Body of pancreas (tissue), 4 donors: ENCODE measurements at regions not wholly inside any gene's neighbourhood (a gene's known extent, or its start where the extent isn't known, plus 50 kb on each side); places are given as distances from the start of the nearest gene placed in this dataset.
A peak's percentile ranks its signal among the peaks of the same experiment; 100 is the strongest.
"Not testable (repeated sequence)": the region's sequence is repeated elsewhere in the genome, so short reads cannot be mapped to it uniquely, and the experiment has no call there.

Experiments
- ATAC-seq: fragments of 150-250 bp; one replicate; pipeline ENCODE4 v1.9.1; 2016
- DNase-seq, 4 donors: peaks; one replicate each; pipeline ENCODE4 v3.0.0-alpha.2; 2019
- H3K27ac ChIP-seq, 4 donors: fragments of 200-600 bp; sonication (generic); 1 replicate in 3 of 4; 2 replicates in 1 of 4; pipeline versions ENCODE4 v1.5.1 to v1.6.1; 2016 to 2019; ENCODE audit warnings: mild to moderate bottlenecking in 1 of 4, mixed read lengths in 1 of 4, moderate library complexity in 1 of 4
- H3K27me3 ChIP-seq, 2 donors: fragments of 200-600 bp; sonication (generic); one replicate each; pipeline ENCODE4 v1.6.0; 2016; ENCODE audit warnings: mild to moderate bottlenecking in 1 of 2
- H3K36me3 ChIP-seq, 2 donors: fragments of 200-600 bp; sonication (generic); replicated peaks in 1 of 2; 2 replicates each; pipeline ENCODE4 v1.5.1; 2016; ENCODE audit warnings: low read depth in 2 of 2; ENCODE audit not compliant: insufficient read depth in 1 of 2
- H3K4me1 ChIP-seq: fragments of 200-600 bp; sonication (generic); one replicate; pipeline ENCODE4 v1.6.0; 2016
- H3K4me3 ChIP-seq, 2 donors: fragments of 200-600 bp; sonication (generic); 1 replicate in 1 of 2; 2 replicates in 1 of 2; pipeline ENCODE4 v1.5.1; 2016 to 2019
- H3K9me3 ChIP-seq, 3 donors: fragments of 200-600 bp; sonication (generic); 1 replicate in 2 of 3; 2 replicates in 1 of 3; pipeline ENCODE4 v1.5.1; 2016
- POLR2A ChIP-seq, 3 donors: fragments of 450-650 bp; IDR thresholded peaks; one replicate each; pipeline ENCODE4 v1.6.1; 2016; ENCODE audit warnings: antibody characterized with exemption in 3 of 3, mild to moderate bottlenecking in 2 of 3
- WGBS, 2 donors: methylation state at CpG; one replicate each; pipeline ENCODE4 v1.1.5; 2017; 5-methylcytosine and 5-hydroxymethylcytosine counted together
- intact Hi-C: fragments of 100-400 bp; cut with DNase I; formaldehyde crosslinking; loops from one replicate; pipeline ENCODE4 v1.15.1; 2023
- TF ChIP-seq, protein P1 (sequence below), 7 experiments: fragments of 450-650 bp in 4 of 7; fragments of 200-600 bp in 3 of 7; sonication (generic) in 3 of 7; IDR thresholded peaks; one replicate each; pipeline ENCODE4 v1.5.1; 2016 to 2019; ENCODE audit warnings: antibody characterized with exemption in 7 of 7

GRCh38 chr6:58047865-58048264, 730.4 kb downstream of the PRIM2 start:
- H3K9me3 ChIP-seq, H3K4me1 ChIP-seq, DNase-seq, H3K36me3 ChIP-seq, H3K4me3 ChIP-seq, intact Hi-C loops, ATAC-seq, H3K27me3 ChIP-seq, H3K27ac ChIP-seq: not testable (repeated sequence)
- WGBS, 2 donors = 25 to 38% methylated on average over 2 of the region's 2 CpGs

GRCh38 chr6:58055465-58056176, 738.2 kb downstream of the PRIM2 start:
- H3K4me1 ChIP-seq, ATAC-seq, H3K36me3 ChIP-seq, H3K27me3 ChIP-seq, intact Hi-C loops, H3K27ac ChIP-seq, H3K9me3 ChIP-seq, H3K4me3 ChIP-seq, DNase-seq: not testable (repeated sequence)
- WGBS, 2 donors = 49 to 69% methylated on average over 5 of the region's 6 CpGs

GRCh38 chr6:58059701-58060100, 742.3 kb downstream of the PRIM2 start:
- DNase-seq, intact Hi-C loops, H3K4me1 ChIP-seq, H3K4me3 ChIP-seq, H3K27me3 ChIP-seq, H3K9me3 ChIP-seq, H3K27ac ChIP-seq, H3K36me3 ChIP-seq: not testable (repeated sequence)
- ATAC-seq = peak; percentile 15
- 21 to 22% methylated on average over 1 of the region's 1 CpG for WGBS, 2 donors

GRCh38 chr6:58063542-58063941, 746.1 kb downstream of the PRIM2 start:
- intact Hi-C loops, H3K27ac ChIP-seq, H3K9me3 ChIP-seq, H3K4me1 ChIP-seq, H3K27me3 ChIP-seq, H3K4me3 ChIP-seq, DNase-seq, ATAC-seq, H3K36me3 ChIP-seq: not testable (repeated sequence)
- 50 to 93% methylated on average over 1 of the region's 1 CpG for WGBS, 2 donors

- DNase-seq, ATAC-seq, intact Hi-C loops, H3K27ac ChIP-seq, H3K9me3 ChIP-seq, H3K4me3 ChIP-seq, H3K4me1 ChIP-seq, H3K27me3 ChIP-seq, H3K36me3 ChIP-seq: not testable (repeated sequence)
- 10 to 13% methylated on average over 1 of the region's 1 CpG for WGBS, 2 donors
These were observed 750.6 kb downstream of the PRIM2 start for GRCh38 chr6:58067867-58068548.

DNA sequence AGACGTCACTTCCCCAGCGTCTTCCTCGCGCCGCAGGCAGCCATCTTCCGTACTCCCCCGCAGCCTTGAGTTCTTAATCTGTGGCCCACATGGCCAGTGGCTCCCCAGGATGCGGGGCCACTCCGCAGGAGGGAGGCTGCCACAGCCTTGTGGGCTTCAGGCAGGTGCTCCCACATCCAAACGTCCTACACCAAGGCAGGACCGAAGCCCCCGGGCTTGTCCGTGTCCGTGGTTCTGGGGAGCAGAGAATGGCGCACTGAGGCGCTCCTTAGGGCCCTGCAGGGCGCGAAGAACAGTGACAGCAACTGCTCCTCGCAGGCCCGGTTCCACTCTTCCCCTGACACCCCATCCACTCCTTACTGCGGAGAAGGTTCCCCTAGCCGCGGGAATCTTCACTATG, 755.8 kb downstream of the PRIM2 start:
- ATAC-seq = no peak
- DNase-seq = no peak
- no peaks in the 10 kb centered on the region for H3K9me3 ChIP-seq
- WGBS, 2 donors = 78 to 83% methylated on average over 23 of the region's 23 CpGs
- no peaks in the 10 kb centered on the region for H3K36me3 ChIP-seq
- no peaks in the 10 kb centered on the region for H3K27me3 ChIP-seq
- no peaks in the 10 kb centered on the region for H3K4me1 ChIP-seq
- intact Hi-C loops = no loop called here
- H3K27ac ChIP-seq = no peak overlapping the region
- H3K4me3 ChIP-seq = no peak overlapping the region
- TF ChIP-seq, protein P1, sequence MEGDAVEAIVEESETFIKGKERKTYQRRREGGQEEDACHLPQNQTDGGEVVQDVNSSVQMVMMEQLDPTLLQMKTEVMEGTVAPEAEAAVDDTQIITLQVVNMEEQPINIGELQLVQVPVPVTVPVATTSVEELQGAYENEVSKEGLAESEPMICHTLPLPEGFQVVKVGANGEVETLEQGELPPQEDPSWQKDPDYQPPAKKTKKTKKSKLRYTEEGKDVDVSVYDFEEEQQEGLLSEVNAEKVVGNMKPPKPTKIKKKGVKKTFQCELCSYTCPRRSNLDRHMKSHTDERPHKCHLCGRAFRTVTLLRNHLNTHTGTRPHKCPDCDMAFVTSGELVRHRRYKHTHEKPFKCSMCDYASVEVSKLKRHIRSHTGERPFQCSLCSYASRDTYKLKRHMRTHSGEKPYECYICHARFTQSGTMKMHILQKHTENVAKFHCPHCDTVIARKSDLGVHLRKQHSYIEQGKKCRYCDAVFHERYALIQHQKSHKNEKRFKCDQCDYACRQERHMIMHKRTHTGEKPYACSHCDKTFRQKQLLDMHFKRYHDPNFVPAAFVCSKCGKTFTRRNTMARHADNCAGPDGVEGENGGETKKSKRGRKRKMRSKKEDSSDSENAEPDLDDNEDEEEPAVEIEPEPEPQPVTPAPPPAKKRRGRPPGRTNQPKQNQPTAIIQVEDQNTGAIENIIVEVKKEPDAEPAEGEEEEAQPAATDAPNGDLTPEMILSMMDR (IDR thresholded peaks at IDR 0.05) = no peak
- no peak for TF ChIP-seq POLR2A (IDR thresholded peaks at IDR 0.05)

- H3K9me3 ChIP-seq, H3K27ac ChIP-seq, H3K4me1 ChIP-seq, H3K4me3 ChIP-seq, H3K36me3 ChIP-seq, intact Hi-C loops, H3K27me3 ChIP-seq, ATAC-seq, DNase-seq: not testable (repeated sequence)
- WGBS, 2 donors = 0 to 12% methylated on average over 2 of the region's 2 CpGs
These were observed 772.6 kb downstream of the PRIM2 start for GRCh38 chr6:58090067-58090466.

DNA sequence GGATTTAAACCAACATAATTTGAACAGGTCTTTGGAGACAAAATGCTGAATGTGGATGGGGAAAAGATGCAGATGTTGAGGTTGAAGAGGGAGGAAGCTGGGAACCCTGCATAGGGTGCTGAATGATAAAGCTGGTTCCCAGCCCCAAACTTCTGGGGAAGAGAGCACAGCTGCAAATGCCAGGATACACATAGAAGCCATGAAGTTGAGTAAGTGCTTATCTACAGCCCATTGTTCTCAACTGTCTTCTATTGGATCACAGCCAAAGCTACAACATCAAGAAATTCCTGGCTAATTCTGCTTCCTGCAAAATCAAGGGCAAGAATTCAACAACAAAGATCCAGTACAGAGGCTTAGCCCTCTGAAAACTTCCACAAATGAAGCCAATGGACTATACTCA, 779.8 kb downstream of the PRIM2 start:
- H3K36me3 ChIP-seq, H3K9me3 ChIP-seq, H3K27me3 ChIP-seq, H3K27ac ChIP-seq, intact Hi-C loops, H3K4me3 ChIP-seq, H3K4me1 ChIP-seq, DNase-seq, ATAC-seq: not testable (repeated sequence)
